ENCODE measurements at regions not wholly inside any gene's neighbourhood (a gene's known extent, or its start where the extent isn't known, plus 50 kb on each side); places are given as distances from the start of the nearest gene placed in this dataset.

- Mint-ChIP-seq H3K4me3 (no peak overlapping the region), H3K4me1 (no peaks in the 10 kb centered on the region), H3K27ac (no peak overlapping the region), H3K36me3 (no peaks in the 10 kb centered on the region), H3K27me3 (peaks cover 19% of the 10 kb centered on the region), H3K9me3 (no peaks in the 10 kb centered on the region)
- CTCF ChIA-PET = interaction anchor here (1.4 kb wide), 1 partner anchor 24 kb away, joined by 3 read pairs; no protein-coding TSS in a partner anchor
- no peak for DNase-seq
These were observed 51.4 kb upstream of the TMEM132E start for GRCh38 chr17:34527908-34528470.

GRCh38 chr17:34527136-34527907, 52.1 kb upstream of the TMEM132E start:
- CTCF ChIA-PET = interaction anchor here (1.4 to 1.7 kb wide), 2 partner anchors 15 to 23 kb away, joined by 3 to 7 read pairs; no protein-coding TSS in a partner anchor
- no peak for DNase-seq
- H3K27me3 Mint-ChIP-seq = peaks cover 18% of the 10 kb centered on the region
- H3K9me3 Mint-ChIP-seq = no peaks in the 10 kb centered on the region
- H3K4me3 Mint-ChIP-seq = no peak overlapping the region
- H3K4me1 Mint-ChIP-seq = no peaks in the 10 kb centered on the region
- H3K36me3 Mint-ChIP-seq = no peaks in the 10 kb centered on the region
- H3K27ac Mint-ChIP-seq = no peak overlapping the region

- no peak overlapping the region for H3K4me3 Mint-ChIP-seq
- DNase-seq = no peak
- CTCF ChIA-PET = interaction anchor here (1.7 kb wide), 1 partner anchor 17 kb away, joined by 7 read pairs; no protein-coding TSS in a partner anchor
- no peaks in the 10 kb centered on the region for H3K4me1 Mint-ChIP-seq
- H3K36me3 Mint-ChIP-seq = no peaks in the 10 kb centered on the region
- H3K27ac Mint-ChIP-seq = no peak overlapping the region
- H3K27me3 Mint-ChIP-seq = peaks cover 14% of the 10 kb centered on the region
- no peaks in the 10 kb centered on the region for H3K9me3 Mint-ChIP-seq
These were observed 53.7 kb upstream of the TMEM132E start for GRCh38 chr17:34525651-34526050.

GRCh38 chr17:34521955-34522354, 57.4 kb upstream of the TMEM132E start:
- Mint-ChIP-seq H3K27me3 (peaks cover 12% of the 10 kb centered on the region), H3K36me3 (no peaks in the 10 kb centered on the region)
- CTCF ChIA-PET = interaction anchor here (2.3 kb wide), 1 partner anchor 103 kb away, joined by 5 read pairs; no protein-coding TSS in a partner anchor

GRCh38 chr17:34519282-34519681, 60.1 kb upstream of the TMEM132E start:
- H3K9me3 Mint-ChIP-seq = no peaks in the 10 kb centered on the region
- CTCF ChIA-PET = interaction anchor here (1.4 to 4.1 kb wide), 2 partner anchors 10 to 99 kb away, joined by 4 to 18 read pairs; no protein-coding TSS in a partner anchor
- no peaks in the 10 kb centered on the region for H3K4me1 Mint-ChIP-seq
- no peak overlapping the region for H3K4me3 Mint-ChIP-seq
- DNase-seq = peak; percentile 26
- peaks cover 16% of the 10 kb centered on the region for H3K27me3 Mint-ChIP-seq
- no peak overlapping the region for H3K27ac Mint-ChIP-seq
- H3K36me3 Mint-ChIP-seq = no peaks in the 10 kb centered on the region

More at GRCh38 chr17:34521955-34522354, 57.4 kb upstream of the TMEM132E start:
- Mint-ChIP-seq H3K9me3 (no peaks in the 10 kb centered on the region), H3K4me1 (no peaks in the 10 kb centered on the region), H3K27ac (no peak overlapping the region), H3K4me3 (no peak overlapping the region)
- DNase-seq = no peak

GRCh38 chr17:34517406-34517805, 62.0 kb upstream of the TMEM132E start:
- no peaks in the 10 kb centered on the region for H3K4me1 Mint-ChIP-seq
- H3K36me3 Mint-ChIP-seq = no peaks in the 10 kb centered on the region
- no peak overlapping the region for H3K27ac Mint-ChIP-seq
- peaks cover 29% of the 10 kb centered on the region for H3K27me3 Mint-ChIP-seq
- H3K4me3 Mint-ChIP-seq = no peak overlapping the region
- CTCF ChIA-PET = interaction anchor here (4.1 kb wide), 1 partner anchor 98 kb away, joined by 18 read pairs; no protein-coding TSS in a partner anchor
- no peaks in the 10 kb centered on the region for H3K9me3 Mint-ChIP-seq
- no peak for DNase-seq

- DNase-seq = no peak
- H3K9me3 Mint-ChIP-seq = no peaks in the 10 kb centered on the region
- CTCF ChIA-PET = no interaction called here
- H3K27ac Mint-ChIP-seq = no peak overlapping the region
- no peaks in the 10 kb centered on the region for H3K4me1 Mint-ChIP-seq
- no peak overlapping the region for H3K4me3 Mint-ChIP-seq
- no peaks in the 10 kb centered on the region for H3K36me3 Mint-ChIP-seq
- peaks cover 42% of the 10 kb centered on the region for H3K27me3 Mint-ChIP-seq
These were observed 67.5 kb upstream of the TMEM132E start for GRCh38 chr17:34511931-34512330.

GRCh38 chr17:34511265-34511664, 68.1 kb upstream of the TMEM132E start:
- no peaks in the 10 kb centered on the region for H3K9me3 Mint-ChIP-seq
- peaks cover 38% of the 10 kb centered on the region for H3K27me3 Mint-ChIP-seq

GRCh38 chr17:34504814-34505484, 74.4 kb upstream of the TMEM132E start:
- CTCF ChIA-PET = interaction anchor here (1.1 kb wide), 1 partner anchor 22 kb away, joined by 3 read pairs; no protein-coding TSS in a partner anchor
- no peak for DNase-seq
- Mint-ChIP-seq H3K4me3 (no peak overlapping the region), H3K27ac (no peak overlapping the region), H3K36me3 (no peaks in the 10 kb centered on the region), H3K27me3 (peaks cover 27% of the 10 kb centered on the region), H3K4me1 (no peaks in the 10 kb centered on the region), H3K9me3 (no peaks in the 10 kb centered on the region)

More at GRCh38 chr17:34511265-34511664, 68.1 kb upstream of the TMEM132E start:
- CTCF ChIA-PET = no interaction called here
- no peak overlapping the region for H3K27ac Mint-ChIP-seq
- H3K4me1 Mint-ChIP-seq = no peaks in the 10 kb centered on the region
- DNase-seq = no peak
- H3K36me3 Mint-ChIP-seq = no peaks in the 10 kb centered on the region
- H3K4me3 Mint-ChIP-seq = no peak overlapping the region

- no peaks in the 10 kb centered on the region for H3K4me1 Mint-ChIP-seq
- no peaks in the 10 kb centered on the region for H3K9me3 Mint-ChIP-seq
- CTCF ChIA-PET = interaction anchor here (1.1 to 1.2 kb wide), 2 partner anchors 23 to 39 kb away, joined by 3 read pairs; no protein-coding TSS in a partner anchor
- no peak overlapping the region for H3K27ac Mint-ChIP-seq
- DNase-seq = no peak
- no peak overlapping the region for H3K4me3 Mint-ChIP-seq
- H3K36me3 Mint-ChIP-seq = no peaks in the 10 kb centered on the region
- H3K27me3 Mint-ChIP-seq = peaks cover 23% of the 10 kb centered on the region
These were observed 75.7 kb upstream of the TMEM132E start for GRCh38 chr17:34503528-34504195.

GRCh38 chr17:34502426-34502825, 77.0 kb upstream of the TMEM132E start:
- H3K4me1 Mint-ChIP-seq = no peaks in the 10 kb centered on the region
- H3K9me3 Mint-ChIP-seq = no peaks in the 10 kb centered on the region

GRCh38 chr17:34499576-34499975, 79.8 kb upstream of the TMEM132E start:
- no peaks in the 10 kb centered on the region for H3K9me3 Mint-ChIP-seq
- DNase-seq = peak; percentile 45
- H3K4me1 Mint-ChIP-seq = no peaks in the 10 kb centered on the region

More at GRCh38 chr17:34502426-34502825, 77.0 kb upstream of the TMEM132E start:
- Mint-ChIP-seq H3K27me3 (peaks cover 15% of the 10 kb centered on the region), H3K27ac (no peak overlapping the region), H3K4me3 (no peak overlapping the region), H3K36me3 (no peaks in the 10 kb centered on the region)
- CTCF ChIA-PET = no interaction called here
- no peak for DNase-seq

GRCh38 chr17:34493917-34494316, 85.5 kb upstream of the TMEM132E start:
- Mint-ChIP-seq H3K27me3 (peaks cover 36% of the 10 kb centered on the region), H3K4me3 (no peak overlapping the region), H3K36me3 (no peaks in the 10 kb centered on the region), H3K27ac (no peak overlapping the region), H3K4me1 (no peaks in the 10 kb centered on the region), H3K9me3 (no peaks in the 10 kb centered on the region)
- DNase-seq = no peak
- CTCF ChIA-PET = no interaction called here

More at GRCh38 chr17:34499576-34499975, 79.8 kb upstream of the TMEM132E start:
- Mint-ChIP-seq H3K27me3 (peaks cover 28% of the 10 kb centered on the region), H3K4me3 (no peak overlapping the region), H3K27ac (no peak overlapping the region), H3K36me3 (no peaks in the 10 kb centered on the region)
- CTCF ChIA-PET = no interaction called here

GRCh38 chr17:34487626-34488025, 91.8 kb upstream of the TMEM132E start:
- Mint-ChIP-seq H3K9me3 (no peaks in the 10 kb centered on the region), H3K4me1 (no peaks in the 10 kb centered on the region), H3K27me3 (peaks cover 44% of the 10 kb centered on the region), H3K36me3 (no peaks in the 10 kb centered on the region), H3K4me3 (no peak overlapping the region), H3K27ac (no peak overlapping the region)
- CTCF ChIA-PET = no interaction called here
- no peak for DNase-seq

Data from activated naive CD4-positive, alpha-beta T cell treated with anti-CD3 and anti-CD28 coated beads, Interleukin-2, amount 10 ng/mL, durations not matched to agents 7 days and 5 days (primary cell).